Activated T-helper 1 cell treated with anti-CD3 and anti-CD28 coated beads, Interleukin-12 subunit alpha, Interleukin-12 subunit beta, Interleukin-2, Interleukin-4 antibody, amounts not matched to agents 30 ng/mL and 10 ng/mL and 1 ng/mL, durations not matched to agents 14 hours and 24 hours and 36 hours (primary cell): ENCODE measurements at regions not wholly inside any gene's neighbourhood (a gene's known extent, or its start where the extent isn't known, plus 50 kb on each side); places are given as distances from the start of the nearest gene placed in this dataset.
A peak's percentile ranks its signal among the peaks of the same experiment; 100 is the strongest.

Source experiments
- DNase-seq: peaks from one replicate; pipeline ENCODE4 v3.0.0; 2021; ENCODE audit warnings: low spot score
- H3K27ac Mint-ChIP-seq: one replicate; pipeline ENCODE4 v1.8.0; 2021; ENCODE audit warnings: mild to moderate bottlenecking, mixed read lengths
- H3K27me3 Mint-ChIP-seq: one replicate; pipeline ENCODE4 v1.8.0; 2022; ENCODE audit warnings: mild to moderate bottlenecking, moderate library complexity, mixed read lengths; ENCODE audit not compliant: insufficient read depth
- H3K36me3 Mint-ChIP-seq: one replicate; pipeline ENCODE4 v1.8.0; 2021; ENCODE audit warnings: low read depth, mixed read lengths
- H3K4me1 Mint-ChIP-seq: one replicate; pipeline ENCODE4 v1.8.0; 2021; ENCODE audit warnings: low read depth, mixed read lengths
- H3K4me3 Mint-ChIP-seq: one replicate; pipeline ENCODE4 v1.8.0; 2021; ENCODE audit warnings: mild to moderate bottlenecking, moderate library complexity, mixed read lengths
- H3K9me3 Mint-ChIP-seq: one replicate; pipeline ENCODE4 v1.8.0; 2021; ENCODE audit warnings: mixed read lengths
- intact Hi-C: fragments of 100-400 bp; cut with micrococcal nuclease; formaldehyde crosslinking; loops from one replicate; pipeline ENCODE4 v1.15.1; 2024

DNA sequence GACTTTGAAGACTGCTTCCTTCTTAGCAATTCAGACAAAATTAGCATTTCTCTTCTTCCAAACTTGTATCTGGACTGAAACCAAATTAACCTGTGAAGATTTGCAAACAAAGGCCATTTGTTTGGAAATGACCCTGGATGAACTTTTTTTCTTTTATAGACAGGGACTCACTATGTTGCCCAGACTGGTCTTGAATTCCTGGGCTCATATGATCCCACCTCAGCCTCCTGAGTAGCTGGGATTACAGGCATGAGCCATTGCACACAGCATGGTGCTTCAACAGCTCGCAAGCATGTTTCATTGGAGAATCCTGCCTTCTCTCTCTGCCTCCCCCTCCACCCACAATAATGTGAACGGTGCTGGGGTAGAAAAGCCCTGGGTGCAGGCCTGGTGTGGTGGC, 170.2 kb downstream of the ARL4C start:
- no peak overlapping the region for H3K4me3 Mint-ChIP-seq
- intact Hi-C loops = no loop called here
- H3K9me3 Mint-ChIP-seq = no peaks in the 10 kb centered on the region
- H3K4me1 Mint-ChIP-seq = peaks cover 43% of the 10 kb centered on the region
- no peak for DNase-seq
- no peaks in the 10 kb centered on the region for H3K27me3 Mint-ChIP-seq
- H3K27ac Mint-ChIP-seq = no peak overlapping the region
- H3K36me3 Mint-ChIP-seq = peaks cover 3% of the 10 kb centered on the region

DNA sequence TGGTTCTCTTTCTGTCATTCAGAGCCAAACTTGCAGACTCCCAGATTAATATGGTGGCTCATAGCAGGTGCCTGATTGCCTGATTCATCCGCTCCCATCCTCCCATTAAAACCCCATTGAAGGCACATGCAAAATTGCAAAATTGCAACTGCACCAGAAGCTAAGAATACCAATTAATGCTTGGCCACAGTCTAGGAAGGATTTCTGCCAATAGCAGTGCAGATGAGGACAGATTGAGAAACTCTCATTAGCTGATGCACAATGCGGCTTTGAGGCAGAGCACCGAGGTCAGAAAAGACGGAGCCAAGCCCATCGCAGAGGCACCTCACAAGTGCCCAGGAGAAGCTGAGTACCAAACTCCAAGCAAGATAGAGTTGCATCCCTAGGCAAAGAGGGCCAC, 172.8 kb downstream of the ARL4C start:
- Mint-ChIP-seq H3K36me3 (peaks cover 8% of the 10 kb centered on the region), H3K4me3 (no peak overlapping the region), H3K27ac (peak overlapping the region; percentile 93), H3K4me1 (peaks cover 52% of the 10 kb centered on the region), H3K27me3 (no peaks in the 10 kb centered on the region), H3K9me3 (peaks cover 3% of the 10 kb centered on the region)
- intact Hi-C loops = loop anchor here (5.0 kb wide), 1 partner anchor 48 kb away; no protein-coding TSS in a partner anchor
- no peak for DNase-seq

DNA sequence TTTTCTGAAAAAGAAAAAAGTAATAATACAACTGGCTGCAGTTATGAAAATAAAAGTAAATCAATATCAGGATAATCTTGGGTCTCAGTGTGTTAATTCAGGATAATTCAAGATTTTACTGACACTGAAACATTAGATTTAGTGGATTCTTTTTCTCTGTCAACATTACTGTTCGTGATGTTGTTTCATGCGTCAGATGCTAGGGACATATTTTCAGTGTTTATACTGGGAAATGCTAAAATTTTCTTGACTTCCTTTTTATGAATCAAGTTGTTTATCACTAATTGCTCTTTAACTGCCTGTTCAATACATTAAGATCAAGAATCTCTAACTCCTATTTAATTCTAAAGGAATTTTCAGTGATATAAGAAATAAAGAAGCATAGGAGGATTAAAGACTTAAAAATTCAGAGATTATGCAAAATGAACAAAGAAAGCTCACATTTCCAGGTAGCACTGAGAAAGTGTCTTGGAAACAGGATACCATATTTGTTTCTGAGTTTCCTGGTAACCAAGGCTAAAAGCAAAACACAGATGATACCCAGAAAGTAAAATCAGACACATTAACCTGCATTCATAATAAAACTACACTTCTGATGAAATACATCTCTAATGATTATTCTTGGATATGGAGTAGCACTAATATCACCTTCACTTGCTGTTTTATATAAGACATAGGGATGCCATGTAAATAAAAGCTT, 174.0 kb downstream of the ARL4C start:
- no peaks in the 10 kb centered on the region for H3K27me3 Mint-ChIP-seq
- intact Hi-C loops = loop anchor here (1.0 to 5.0 kb wide), 3 partner anchors 14 to 49 kb away; no protein-coding TSS in a partner anchor
- H3K27ac Mint-ChIP-seq = peak overlapping the region; percentile 93
- no peak for DNase-seq
- peaks cover 8% of the 10 kb centered on the region for H3K36me3 Mint-ChIP-seq
- peak overlapping the region; percentile 46 for H3K4me3 Mint-ChIP-seq
- peaks cover 48% of the 10 kb centered on the region for H3K4me1 Mint-ChIP-seq
- H3K9me3 Mint-ChIP-seq = peaks cover 3% of the 10 kb centered on the region

- intact Hi-C loops = loop anchor here (5.0 kb wide), 1 partner anchor 52 kb away; no protein-coding TSS in a partner anchor
- Mint-ChIP-seq H3K27me3 (no peaks in the 10 kb centered on the region), H3K9me3 (peaks cover 8% of the 10 kb centered on the region), H3K36me3 (peaks cover 14% of the 10 kb centered on the region), H3K4me3 (no peak overlapping the region), H3K4me1 (peaks cover 45% of the 10 kb centered on the region), H3K27ac (no peak overlapping the region)
- DNase-seq = no peak
Observed at GRCh38 chr2:234320066-234320465, 176.8 kb downstream of the ARL4C start.

GRCh38 chr2:234318361-234318760, 178.5 kb downstream of the ARL4C start:
- Mint-ChIP-seq H3K4me1 (peaks cover 41% of the 10 kb centered on the region), H3K27me3 (no peaks in the 10 kb centered on the region), H3K27ac (no peak overlapping the region), H3K36me3 (peaks cover 14% of the 10 kb centered on the region), H3K4me3 (no peak overlapping the region), H3K9me3 (peaks cover 8% of the 10 kb centered on the region)
- DNase-seq = no peak
- intact Hi-C loops = no loop called here

- Mint-ChIP-seq H3K27me3 (no peaks in the 10 kb centered on the region), H3K4me1 (peaks cover 43% of the 10 kb centered on the region), H3K27ac (no peak overlapping the region), H3K36me3 (peaks cover 14% of the 10 kb centered on the region), H3K9me3 (peaks cover 14% of the 10 kb centered on the region), H3K4me3 (no peak overlapping the region)
- no peak for DNase-seq
- intact Hi-C loops = no loop called here
Observed at GRCh38 chr2:234313558-234313957, 183.3 kb downstream of the ARL4C start.

DNA sequence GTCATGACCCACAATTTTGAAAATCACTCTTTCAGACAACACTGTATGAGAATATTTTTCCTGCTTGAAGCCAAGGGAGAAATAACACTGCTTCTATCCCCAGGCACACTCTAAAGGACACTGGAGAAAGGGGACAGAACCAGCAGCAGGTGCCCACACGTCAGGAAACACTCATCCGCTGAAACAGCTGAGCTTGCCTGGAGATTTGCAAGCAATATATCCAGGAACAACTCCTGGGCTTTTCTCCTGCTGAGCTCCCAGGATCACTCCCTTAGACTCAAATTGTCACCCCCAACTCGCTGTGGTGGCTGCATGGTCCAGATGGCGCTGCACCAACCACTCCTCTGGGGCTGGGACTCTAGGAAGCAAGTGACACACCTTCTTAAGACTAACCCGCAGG, 186.7 kb downstream of the ARL4C start:
- Mint-ChIP-seq H3K4me3 (no peak overlapping the region), H3K27me3 (no peaks in the 10 kb centered on the region), H3K4me1 (peaks cover 70% of the 10 kb centered on the region), H3K27ac (peak overlapping the region; percentile 99), H3K9me3 (peaks cover 14% of the 10 kb centered on the region), H3K36me3 (peaks cover 16% of the 10 kb centered on the region)
- intact Hi-C loops = no loop called here
- DNase-seq = no peak

DNA sequence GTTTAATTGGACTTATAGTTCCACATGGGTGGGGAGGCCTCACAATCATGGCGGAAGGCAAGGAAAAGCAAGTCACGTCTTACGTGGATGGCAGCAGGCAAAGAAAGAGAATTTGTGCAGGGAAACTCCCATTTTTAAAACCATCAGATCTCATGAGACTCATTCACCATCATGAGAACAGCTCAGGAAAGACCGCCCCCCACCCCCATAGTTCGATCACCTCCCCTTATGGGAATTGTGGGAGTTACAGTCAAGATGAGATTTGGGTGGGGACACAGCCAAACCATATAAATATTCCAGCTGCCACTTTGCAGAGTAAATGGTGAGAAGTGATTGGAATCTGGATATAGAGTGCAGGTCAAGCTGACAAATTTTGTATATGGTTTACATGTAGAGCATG, 187.4 kb downstream of the ARL4C start:
- Mint-ChIP-seq H3K27me3 (no peaks in the 10 kb centered on the region), H3K36me3 (peaks cover 16% of the 10 kb centered on the region), H3K4me3 (peak overlapping the region; percentile 68), H3K27ac (peak overlapping the region; percentile 99), H3K9me3 (peaks cover 14% of the 10 kb centered on the region), H3K4me1 (peaks cover 73% of the 10 kb centered on the region)
- DNase-seq = no peak
- intact Hi-C loops = loop anchor here (1.0 to 10.0 kb wide), 6 partner anchors 13 to 1065 kb away; no protein-coding TSS in a partner anchor

GRCh38 chr2:234308813-234309195, 188.1 kb downstream of the ARL4C start:
- Mint-ChIP-seq H3K4me3 (peak overlapping the region; percentile 68), H3K9me3 (peaks cover 14% of the 10 kb centered on the region), H3K27me3 (no peaks in the 10 kb centered on the region), H3K4me1 (peaks cover 70% of the 10 kb centered on the region), H3K36me3 (peaks cover 16% of the 10 kb centered on the region), H3K27ac (peak overlapping the region; percentile 99)
- DNase-seq = peak; percentile 79
- intact Hi-C loops = loop anchor here (1.0 to 10.0 kb wide), 12 partner anchors 13 to 1064 kb away; no protein-coding TSS in a partner anchor

GRCh38 chr2:234308073-234308812, 188.6 kb downstream of the ARL4C start:
- Mint-ChIP-seq H3K4me1 (peaks cover 67% of the 10 kb centered on the region), H3K9me3 (peaks cover 14% of the 10 kb centered on the region), H3K27me3 (no peaks in the 10 kb centered on the region), H3K4me3 (peak overlapping the region; percentile 68), H3K27ac (peak overlapping the region; percentile 99), H3K36me3 (peaks cover 16% of the 10 kb centered on the region)
- DNase-seq = no peak
- intact Hi-C loops = loop anchor here (1.0 to 10.0 kb wide), 9 partner anchors 12 to 1063 kb away; no protein-coding TSS in a partner anchor

- no peak for DNase-seq
- Mint-ChIP-seq H3K4me3 (no peak overlapping the region), H3K27me3 (no peaks in the 10 kb centered on the region), H3K4me1 (peaks cover 73% of the 10 kb centered on the region), H3K27ac (peak overlapping the region; percentile 99), H3K36me3 (peaks cover 16% of the 10 kb centered on the region), H3K9me3 (peaks cover 14% of the 10 kb centered on the region)
- intact Hi-C loops = loop anchor here (10.0 kb wide), 1 partner anchor 1063 kb away; no protein-coding TSS in a partner anchor
Observed at GRCh38 chr2:234307322-234307961, 189.4 kb downstream of the ARL4C start.

- H3K36me3 Mint-ChIP-seq = peaks cover 16% of the 10 kb centered on the region
- H3K4me3 Mint-ChIP-seq = no peak overlapping the region
- H3K27ac Mint-ChIP-seq = peak overlapping the region; percentile 99
- peaks cover 14% of the 10 kb centered on the region for H3K9me3 Mint-ChIP-seq
- peaks cover 79% of the 10 kb centered on the region for H3K4me1 Mint-ChIP-seq
- H3K27me3 Mint-ChIP-seq = no peaks in the 10 kb centered on the region
- DNase-seq = no peak
- intact Hi-C loops = loop anchor here (10.0 kb wide), 1 partner anchor 1062 kb away; no protein-coding TSS in a partner anchor
Observed at GRCh38 chr2:234306426-234307173, 190.3 kb downstream of the ARL4C start.
